Fibroblast of mammary gland (primary cell): ENCODE measurements at regions not wholly inside any gene's neighbourhood (a gene's known extent, or its start where the extent isn't known, plus 50 kb on each side); places are given as distances from the start of the nearest gene placed in this dataset.

Source experiments
- DNase-seq: peaks from one replicate; pipeline ENCODE4 v3.0.0-alpha.2; 2010; ENCODE audit warnings: low read depth
- H3K4me3 ChIP-seq: 2 replicates; pipeline ENCODE4 v1.5.1; 2011; ENCODE audit warnings: low read depth, mild to moderate bottlenecking, low read length, moderate library complexity; ENCODE audit not compliant: control insufficient read depth
- CTCF ChIP-seq: conservative IDR thresholded peaks from 2 replicates; pipeline ENCODE4 v1.5.1; 2011; ENCODE audit warnings: low read depth, low read length, inconsistent platforms; ENCODE audit not compliant: control insufficient read depth, insufficient read depth

GRCh38 chr11:92386577-92386976 is 162.0 kb downstream of the FAT3 start:
- H3K4me3 ChIP-seq, result no peak overlapping the region
- no peak for TF ChIP-seq CTCF
- no peak for DNase-seq

GRCh38 chr11:92387859-92388258 is 163.2 kb downstream of the FAT3 start:
- H3K4me3 ChIP-seq, result no peak overlapping the region
- TF ChIP-seq CTCF, result no peak
- no peak for DNase-seq

GRCh38 chr11:92388380-92388779 is 163.8 kb downstream of the FAT3 start:
- DNase-seq, result no peak
- no peak overlapping the region for H3K4me3 ChIP-seq

GRCh38 chr11:92390783-92391182 is 166.2 kb downstream of the FAT3 start:
- no peak for DNase-seq
- no peak overlapping the region for H3K4me3 ChIP-seq
- TF ChIP-seq CTCF, result no peak

More at GRCh38 chr11:92388380-92388779, 163.8 kb downstream of the FAT3 start:
- peak; percentile 33 for TF ChIP-seq CTCF

- no peak for TF ChIP-seq CTCF
- no peak overlapping the region for H3K4me3 ChIP-seq
- no peak for DNase-seq
Observed at GRCh38 chr11:92391364-92391763, 166.7 kb downstream of the FAT3 start.

GRCh38 chr11:92391808-92392207 is 167.2 kb downstream of the FAT3 start:
- no peak for TF ChIP-seq CTCF
- no peak overlapping the region for H3K4me3 ChIP-seq
- peak; percentile 18 for DNase-seq

GRCh38 chr11:92393218-92393617 is 168.6 kb downstream of the FAT3 start:
- DNase-seq, result no peak
- H3K4me3 ChIP-seq, result no peak overlapping the region
- no peak for TF ChIP-seq CTCF
